ENCODE measurements at regions not wholly inside any gene's neighbourhood (a gene's known extent, or its start where the extent isn't known, plus 50 kb on each side); places are given as distances from the start of the nearest gene placed in this dataset.

GRCh38 chr5:99926463-99926862 lies 608.7 kb upstream of the FAM174A start:
- 68 to 84% methylated on average over 1 of the region's 1 CpG for WGBS, 2 donors
- Histone ChIP-seq H3K9ac (ENCODE audit: insufficient read depth in 1 of 2, low read length in 2 of 2) (no peak overlapping the region), H3K27me3 (ENCODE audit: control insufficient read depth in 3 of 3, insufficient read depth in 3 of 3, low read length in 2 of 3) (no peaks in the 10 kb centered on the region), H3K4me3 (no peak overlapping the region), H3K9me3 (ENCODE audit: control insufficient read depth in 4 of 4, insufficient read depth in 3 of 4, low read length in 3 of 4) (peaks cover 0 to 4% (median 0%) of the 10 kb centered on the region in 4 donors), H3K27ac (ENCODE audit: low read depth in 1 of 2, low read length in 1 of 2) (no peak overlapping the region), H3K36me3 (ENCODE audit: control insufficient read depth in 4 of 4, insufficient read depth in 4 of 4, low read length in 4 of 4) (no peaks in the 10 kb centered on the region), H3K4me1 (ENCODE audit: control insufficient read depth in 5 of 5, insufficient read depth in 5 of 5, low read length in 5 of 5) (peaks cover 0 to 4% (median 0%) of the 10 kb centered on the region in 5 donors)
- DNase-seq (no peak), ATAC-seq (ENCODE audit: insufficient read depth, low FRiP score) (no peak)
- no peak for TF ChIP-seq CTCF (IDR thresholded peaks at IDR 0.05; ENCODE audit: control extremely low read depth, extremely low read depth)

GRCh38 chr5:99922386-99922785 lies 612.8 kb upstream of the FAM174A start:
- Histone ChIP-seq H3K4me3 (no peak overlapping the region), H3K9me3 (ENCODE audit: control insufficient read depth in 4 of 4, insufficient read depth in 3 of 4, low read length in 3 of 4) (no peaks in the 10 kb centered on the region), H3K27me3 (ENCODE audit: control insufficient read depth in 3 of 3, insufficient read depth in 3 of 3, low read length in 2 of 3) (no peaks in the 10 kb centered on the region), H3K4me1 (ENCODE audit: control insufficient read depth in 5 of 5, insufficient read depth in 5 of 5, low read length in 5 of 5) (peaks cover 0 to 4% (median 0%) of the 10 kb centered on the region in 5 donors), H3K27ac (ENCODE audit: low read depth in 1 of 2, low read length in 1 of 2) (no peak overlapping the region), H3K9ac (ENCODE audit: insufficient read depth in 1 of 2, low read length in 2 of 2) (no peak overlapping the region), H3K36me3 (ENCODE audit: control insufficient read depth in 4 of 4, insufficient read depth in 4 of 4, low read length in 4 of 4) (no peaks in the 10 kb centered on the region)
- no peak for ATAC-seq (ENCODE audit: insufficient read depth, low FRiP score)
- no peak for DNase-seq
- no peak for TF ChIP-seq CTCF (IDR thresholded peaks at IDR 0.05; ENCODE audit: control extremely low read depth, extremely low read depth)

- H3K27me3 ChIP-seq (ENCODE audit: control insufficient read depth in 3 of 3, insufficient read depth in 3 of 3, low read length in 2 of 3), result no peaks in the 10 kb centered on the region
- no peaks in the 10 kb centered on the region for H3K9me3 ChIP-seq (ENCODE audit: control insufficient read depth in 4 of 4, insufficient read depth in 3 of 4, low read length in 3 of 4)
- ATAC-seq (ENCODE audit: insufficient read depth, low FRiP score) (no peak), DNase-seq (no peak)
- no peaks in the 10 kb centered on the region for H3K4me1 ChIP-seq (ENCODE audit: control insufficient read depth in 5 of 5, insufficient read depth in 5 of 5, low read length in 5 of 5)
- H3K27ac ChIP-seq (ENCODE audit: low read depth in 1 of 2, low read length in 1 of 2), result no peak overlapping the region
- no peak overlapping the region for H3K9ac ChIP-seq (ENCODE audit: insufficient read depth in 1 of 2, low read length in 2 of 2)
- no peak overlapping the region for H3K4me3 ChIP-seq
- 55 to 73% methylated on average over 1 of the region's 1 CpG for WGBS, 2 donors
- no peaks in the 10 kb centered on the region for H3K36me3 ChIP-seq (ENCODE audit: control insufficient read depth in 4 of 4, insufficient read depth in 4 of 4, low read length in 4 of 4)
- TF ChIP-seq CTCF (IDR thresholded peaks at IDR 0.05; ENCODE audit: control extremely low read depth, extremely low read depth), result no peak
Measured at GRCh38 chr5:99911971-99912370, 623.2 kb upstream of the FAM174A start.

GRCh38 chr5:99906776-99907175 lies 628.4 kb upstream of the FAM174A start:
- H3K4me1 ChIP-seq (ENCODE audit: control insufficient read depth in 5 of 5, insufficient read depth in 5 of 5, low read length in 5 of 5), result peaks cover 0 to 7% (median 0%) of the 10 kb centered on the region in 5 donors
- H3K27me3 ChIP-seq (ENCODE audit: control insufficient read depth in 3 of 3, insufficient read depth in 3 of 3, low read length in 2 of 3), result no peaks in the 10 kb centered on the region
- TF ChIP-seq CTCF (IDR thresholded peaks at IDR 0.05; ENCODE audit: control extremely low read depth, extremely low read depth), result no peak
- no peak overlapping the region for H3K27ac ChIP-seq (ENCODE audit: low read depth in 1 of 2, low read length in 1 of 2)
- H3K9me3 ChIP-seq (ENCODE audit: control insufficient read depth in 4 of 4, insufficient read depth in 3 of 4, low read length in 3 of 4), result peaks cover 0 to 2% (median 0%) of the 10 kb centered on the region in 4 donors
- H3K9ac ChIP-seq (ENCODE audit: insufficient read depth in 1 of 2, low read length in 2 of 2), result no peak overlapping the region
- WGBS, 2 donors, result 78 to 79% methylated on average over 1 of the region's 1 CpG
- no peaks in the 10 kb centered on the region for H3K36me3 ChIP-seq (ENCODE audit: control insufficient read depth in 4 of 4, insufficient read depth in 4 of 4, low read length in 4 of 4)
- DNase-seq, result peak in 2 of 3 donors; percentile 80 to 83
- ATAC-seq (ENCODE audit: insufficient read depth, low FRiP score), result no peak
- H3K4me3 ChIP-seq, result no peak overlapping the region

Measured in lung (tissue), 11 donors.